GM12878 (cell line): ENCODE measurements at regions not wholly inside any gene's neighbourhood (a gene's known extent, or its start where the extent isn't known, plus 50 kb on each side); places are given as distances from the start of the nearest gene placed in this dataset.

Experiments
- ATAC-seq: fragments of 200-7000 bp; cut with Tn5 transposase; 3 replicates; pipeline ENCODE4 v1.9.1; 2020; ENCODE audit warnings: mild to moderate bottlenecking, moderate library complexity
- BruUV-seq: library from RNA; stranded (reverse); fragments of 400-500 nt; replicated peaks from 2 replicates; lab custom pipeline; 2021; lab: Mats Ljungman, UMichigan
- CTCF ChIA-PET: fragments of 300-600 bp; sonication (Branson Sonifier 250); formaldehyde crosslinking; extraction: SDS; loops from one replicate; lab custom pipeline; 2021; ENCODE audit warnings: inconsistent platforms; lab: Yijun Ruan, JAX
- POLR2A ChIA-PET: fragments of 350-600 bp; formaldehyde crosslinking; extraction: SDS; loops from one replicate; lab custom pipeline; 2021; ENCODE audit warnings: inconsistent platforms; lab: Charles Lee
- RAD21 ChIA-PET: fragments of 300-600 bp; sonication (Branson Sonifier 250); formaldehyde crosslinking; loops from one replicate; lab custom pipeline; 2023; ENCODE audit warnings: antibody characterized with exemption; ENCODE audit not compliant: unreplicated experiment; lab: Charles Lee
- SMC1A ChIA-PET: fragments of 300-600 bp; sonication (Branson Sonifier 250); formaldehyde crosslinking; loops from one replicate; lab custom pipeline; 2023; ENCODE audit not compliant: unreplicated experiment, uncharacterized antibody; lab: Charles Lee
- DNase-seq: peaks from one replicate; pipeline ENCODE4 v3.0.0-alpha.2; 2011; ENCODE audit warnings: low read depth, low spot score
- FAIRE-seq: peaks from 3 replicates; lab custom pipeline; 2011; peaks lifted over from hg19 to GRCh38; lab: Jason Lieb, UNC
- H2AFZ ChIP-seq: 2 replicates; pipeline ENCODE4 v1.6.0; 2011; ENCODE audit warnings: low read depth, low read length, control low read depth; ENCODE audit not compliant: control insufficient read depth
- H3K27ac ChIP-seq: 2 replicates; pipeline ENCODE4 v1.5.1; 2011; ENCODE audit warnings: control low read depth; ENCODE audit not compliant: control insufficient read depth, insufficient read depth
- H3K27me3 ChIP-seq, 2 experiments: replicated peaks in 1 of 2; 2 replicates each; pipeline versions ENCODE4 v1.6.0 to v1.6.1; 2011; ENCODE audit warnings: low read length in 1 of 2; ENCODE audit not compliant: control insufficient read depth in 2 of 2, insufficient read depth in 2 of 2
- H3K36me3 ChIP-seq, 2 experiments: 2 replicates each; pipeline ENCODE4 v1.5.1; 2011; ENCODE audit warnings: low read length in 1 of 2; ENCODE audit not compliant: control insufficient read depth in 2 of 2, insufficient read depth in 2 of 2
- H3K4me1 ChIP-seq: 2 replicates; pipeline ENCODE4 v1.6.1; 2011; ENCODE audit warnings: mild to moderate bottlenecking, low read length, moderate library complexity, mixed read lengths; ENCODE audit not compliant: control insufficient read depth, insufficient read depth
- H3K4me2 ChIP-seq: 2 replicates; pipeline ENCODE4 v1.6.0; 2011; ENCODE audit warnings: control low read depth; ENCODE audit not compliant: control insufficient read depth, insufficient read depth
- H3K4me3 ChIP-seq: fragments of 200-600 bp; sonication (generic); 2 replicates; pipeline ENCODE4 v1.5.1; 2016
- H3K79me2 ChIP-seq: 2 replicates; pipeline ENCODE4 v1.6.0; 2011; ENCODE audit warnings: low read length; ENCODE audit not compliant: control insufficient read depth, insufficient read depth
- H3K9ac ChIP-seq: 2 replicates; pipeline ENCODE4 v1.8.0; 2011; ENCODE audit warnings: low read length, control low read depth, mixed read lengths; ENCODE audit not compliant: control insufficient read depth, insufficient read depth
- H3K9me3 ChIP-seq: replicated peaks from 3 replicates; pipeline ENCODE4 v1.5.1; 2011; ENCODE audit warnings: mild to moderate bottlenecking, low read length; ENCODE audit not compliant: control insufficient read depth, insufficient read depth
- H4K20me1 ChIP-seq: 2 replicates; pipeline ENCODE4 v1.6.0; 2011; ENCODE audit not compliant: control insufficient read depth, insufficient read depth
- BHLHE40 ChIP-seq, 2 experiments: fragments of 450-650 bp in 1 of 2; IDR thresholded peaks; 2 replicates each; pipeline ENCODE4 v1.6.1; 2011 to 2017; ENCODE audit warnings: low read depth in 2 of 2, borderline replicate concordance in 1 of 2, improper control_type of control experiment in 1 of 2, low read length in 1 of 2, mild to moderate bottlenecking in 1 of 2
- CBX3 ChIP-seq: fragments of 200-600 bp; sonication (generic); IDR thresholded peaks from 2 replicates; pipeline ENCODE4 v1.6.1; 2016; ENCODE audit warnings: low read depth, borderline replicate concordance
- CHD1 ChIP-seq: IDR thresholded peaks from 2 replicates; pipeline ENCODE4 v1.6.1; 2012; ENCODE audit warnings: low read depth, low read length, improper control_type of control experiment
- E4F1 ChIP-seq: fragments of 450-650 bp; IDR thresholded peaks from 2 replicates; pipeline ENCODE4 v1.6.1; 2018; ENCODE audit warnings: borderline replicate concordance, mild to moderate bottlenecking; ENCODE audit not compliant: partially characterized antibody
- IKZF1 ChIP-seq: fragments of 450-650 bp; conservative IDR thresholded peaks from 2 replicates; pipeline ENCODE4 v1.6.1; 2017; ENCODE audit warnings: antibody characterized with exemption, mild to moderate bottlenecking
- IRF4 ChIP-seq: IDR thresholded peaks from 2 replicates; pipeline ENCODE4 v1.6.1; 2011; ENCODE audit warnings: low read depth, low read length
- KLF5 ChIP-seq: fragments of 450-650 bp; IDR thresholded peaks from 2 replicates; pipeline ENCODE4 v1.6.1; 2014; ENCODE audit warnings: mild to moderate bottlenecking; ENCODE audit not compliant: partially characterized antibody
- MLLT1 ChIP-seq: fragments of 450-650 bp; IDR thresholded peaks from 2 replicates; pipeline ENCODE4 v1.6.1; 2016; ENCODE audit warnings: mild to moderate bottlenecking
- NFYB ChIP-seq: IDR thresholded peaks from 2 replicates; pipeline ENCODE4 v1.6.1; 2011; ENCODE audit warnings: low read depth, mild to moderate bottlenecking, low read length, improper control_type of control experiment, moderate library complexity; ENCODE audit not compliant: insufficient read depth
- SIN3A ChIP-seq: IDR thresholded peaks from 2 replicates; pipeline ENCODE4 v1.6.1; 2012; ENCODE audit warnings: low read depth, low read length, improper control_type of control experiment
- SKIL ChIP-seq: fragments of 450-650 bp; IDR thresholded peaks from 2 replicates; pipeline ENCODE4 v1.6.1; 2017; ENCODE audit warnings: mild to moderate bottlenecking, low read depth, inconsistent platforms; ENCODE audit not compliant: poor library complexity, severe bottlenecking
- STAT1 ChIP-seq: fragments of 450-650 bp; conservative IDR thresholded peaks from 2 replicates; pipeline ENCODE4 v1.6.1; 2014; ENCODE audit warnings: antibody characterized with exemption, mild to moderate bottlenecking
- SUZ12 ChIP-seq: fragments of 200-600 bp; sonication (generic); IDR thresholded peaks from one replicate; pipeline ENCODE4 v1.6.1; 2018; ENCODE audit warnings: antibody characterized with exemption, mild to moderate bottlenecking; ENCODE audit not compliant: unreplicated experiment
- TCF7 ChIP-seq: IDR thresholded peaks from 2 replicates; pipeline ENCODE4 v1.6.1; 2014; ENCODE audit warnings: antibody characterized with exemption, borderline replicate concordance
- ZBED1 ChIP-seq: IDR thresholded peaks from 2 replicates; pipeline ENCODE4 v1.6.1; 2016; ENCODE audit warnings: borderline replicate concordance
- ZSCAN29 ChIP-seq: fragments of 450-650 bp; IDR thresholded peaks from 2 replicates; pipeline ENCODE4 v1.6.1; 2017; ENCODE audit warnings: mild to moderate bottlenecking, moderate library complexity
- ZZZ3 ChIP-seq: IDR thresholded peaks from 2 replicates; pipeline ENCODE4 v1.6.1; 2011; ENCODE audit warnings: low read depth; ENCODE audit not compliant: control insufficient read depth, insufficient read length
- WGBS: methylation state at CpG from one replicate; pipeline ENCODE4 v1.1.6; 2016; ENCODE audit warnings: low lambda C conversion rate; ENCODE audit not compliant: insufficient replicate concordance, insufficient coverage; ENCODE audit errors: missing lambda C conversion rate; 5-methylcytosine and 5-hydroxymethylcytosine counted together
- in situ Hi-C: fragments of 300-500 bp; cut with MboI; formaldehyde crosslinking; loops from 9 replicates; pipeline ENCODE4 v1.14.3; 2018; ENCODE audit warnings: mixed read lengths
- intact Hi-C: fragments of 100-400 bp; cut with micrococcal nuclease; formaldehyde crosslinking; loops from one replicate; pipeline ENCODE4 v1.14.2; 2022; ENCODE audit not compliant: unreplicated experiment
- TF ChIP-seq, protein P1 (sequence below): fragments of 450-650 bp; IDR thresholded peaks from 2 replicates; pipeline ENCODE4 v1.6.1; 2017; ENCODE audit warnings: low read depth, mild to moderate bottlenecking, moderate library complexity

- Histone ChIP-seq H3K4me2 (no peak overlapping the region), H3K36me3 (no peaks in the 10 kb centered on the region), H3K9me3 (no peaks in the 10 kb centered on the region), H3K9ac (no peak overlapping the region), H4K20me1 (no peaks in the 10 kb centered on the region), H3K27me3 (no peaks in the 10 kb centered on the region), H3K27ac (no peak overlapping the region), H3K4me3 (no peak overlapping the region), H3K4me1 (no peaks in the 10 kb centered on the region), H3K79me2 (no peaks in the 10 kb centered on the region), H2AFZ (no peak overlapping the region)
- DNase-seq, result no peak
- no peak for ATAC-seq
- FAIRE-seq, result no peak
- in situ Hi-C loops, result no loop called here
- no TSS peak for BruUV-seq
- intact Hi-C loops, result no loop called here
- ChIA-PET RAD21 (no interaction called here), POLR2A (no interaction called here), SMC1A (no interaction called here), CTCF (no interaction called here)
- WGBS, result 3% methylated on average over 3 of the region's 3 CpGs
- TF ChIP-seq TCF7 (no peak), CHD1 (no peak), CBX3 (no peak), MLLT1 (no peak), KLF5 (no peak), NFYB (no peak), IRF4 (no peak), SUZ12 (no peak), ZZZ3 (no peak), SIN3A (no peak), ZSCAN29 (no peak), BHLHE40 (IDR thresholded peaks at IDR 0.05; ENCODE audit: borderline replicate concordance in 1 of 2, low read depth in 2 of 2, low read length in 1 of 2) (no peak), ZBED1 (no peak), STAT1 (no peak), E4F1 (no peak), SKIL (no peak), IKZF1 (no peak)
- TF ChIP-seq, protein P1, sequence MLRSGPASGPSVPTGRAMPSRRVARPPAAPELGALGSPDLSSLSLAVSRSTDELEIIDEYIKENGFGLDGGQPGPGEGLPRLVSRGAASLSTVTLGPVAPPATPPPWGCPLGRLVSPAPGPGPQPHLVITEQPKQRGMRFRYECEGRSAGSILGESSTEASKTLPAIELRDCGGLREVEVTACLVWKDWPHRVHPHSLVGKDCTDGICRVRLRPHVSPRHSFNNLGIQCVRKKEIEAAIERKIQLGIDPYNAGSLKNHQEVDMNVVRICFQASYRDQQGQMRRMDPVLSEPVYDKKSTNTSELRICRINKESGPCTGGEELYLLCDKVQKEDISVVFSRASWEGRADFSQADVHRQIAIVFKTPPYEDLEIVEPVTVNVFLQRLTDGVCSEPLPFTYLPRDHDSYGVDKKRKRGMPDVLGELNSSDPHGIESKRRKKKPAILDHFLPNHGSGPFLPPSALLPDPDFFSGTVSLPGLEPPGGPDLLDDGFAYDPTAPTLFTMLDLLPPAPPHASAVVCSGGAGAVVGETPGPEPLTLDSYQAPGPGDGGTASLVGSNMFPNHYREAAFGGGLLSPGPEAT, result no peak
Observed at GRCh38 chr5:66406761-66407336, 189.3 kb upstream of the MAST4 start.
